PC-9 (cell line): ENCODE measurements at regions not wholly inside any gene's neighbourhood (a gene's known extent, or its start where the extent isn't known, plus 50 kb on each side); places are given as distances from the start of the nearest gene placed in this dataset.

ENCODE experiments used
- BruUV-seq: library from RNA; stranded (reverse); fragments of 400-500 nt; replicated peaks from 2 replicates; lab custom pipeline; 2021; lab: Mats Ljungman, UMichigan
- CTCF ChIA-PET: fragments of 300-600 bp; sonication (Branson Sonifier 250); formaldehyde crosslinking; loops from one replicate; lab custom pipeline; 2022; ENCODE audit warnings: antibody characterized with exemption; lab: Charles Lee
- POLR2A ChIA-PET: fragments of 300-600 bp; sonication (Branson Sonifier 250); formaldehyde crosslinking; loops from one replicate; lab custom pipeline; 2022; ENCODE audit warnings: antibody characterized with exemption; ENCODE audit not compliant: unreplicated experiment; lab: Charles Lee
- DNase-seq, 2 experiments: peaks; one replicate each; pipeline versions ENCODE4 v3.0.0 to v3.0.0-alpha.2; 2015 to 2022; ENCODE audit warnings: mixed read lengths in 1 of 2
- H2AFZ ChIP-seq: fragments of 200-600 bp; sonication (generic); 2 replicates; pipeline ENCODE4 v1.8.1; 2017; ENCODE audit warnings: antibody characterized with exemption
- H3F3A ChIP-seq: fragments of 200-600 bp; sonication (generic); 2 replicates; pipeline ENCODE4 v1.8.1; 2017; ENCODE audit warnings: antibody characterized with exemption, mild to moderate bottlenecking, low read depth; ENCODE audit not compliant: insufficient read depth
- H3K27ac ChIP-seq: fragments of 200-600 bp; sonication (generic); 2 replicates; pipeline ENCODE4 v1.6.1; 2016; ENCODE audit warnings: mixed run types
- H3K27me3 ChIP-seq: fragments of 200-600 bp; sonication (generic); 2 replicates; pipeline ENCODE4 v1.6.1; 2016; ENCODE audit warnings: low read depth, mixed run types; ENCODE audit not compliant: insufficient read depth
- H3K36me3 ChIP-seq: fragments of 200-600 bp; sonication (generic); 2 replicates; pipeline ENCODE4 v1.6.1; 2016; ENCODE audit warnings: low read depth, mixed run types
- H3K4me1 ChIP-seq: fragments of 200-600 bp; sonication (generic); replicated peaks from 2 replicates; pipeline ENCODE4 v1.6.1; 2016; ENCODE audit warnings: mixed run types; ENCODE audit not compliant: insufficient read depth
- H3K4me2 ChIP-seq: fragments of 200-600 bp; sonication (generic); 2 replicates; pipeline ENCODE4 v1.6.1; 2017; ENCODE audit warnings: mixed run types
- H3K4me3 ChIP-seq: fragments of 200-600 bp; sonication (generic); 2 replicates; pipeline ENCODE4 v1.6.1; 2016; ENCODE audit warnings: mixed run types
- H3K79me2 ChIP-seq: fragments of 200-600 bp; sonication (generic); 2 replicates; pipeline ENCODE4 v1.6.1; 2017; ENCODE audit warnings: low read depth, mixed run types
- H3K9me2 ChIP-seq: fragments of 200-600 bp; sonication (generic); 2 replicates; pipeline ENCODE4 v1.8.1; 2017; ENCODE audit warnings: mild to moderate bottlenecking; ENCODE audit not compliant: insufficient read depth
- H3K9me3 ChIP-seq: fragments of 200-600 bp; sonication (generic); 2 replicates; pipeline ENCODE4 v1.8.1; 2016; ENCODE audit warnings: low read depth; ENCODE audit not compliant: insufficient read depth
- H4K20me1 ChIP-seq: fragments of 200-600 bp; sonication (generic); 2 replicates; pipeline ENCODE4 v1.8.1; 2017; ENCODE audit not compliant: insufficient read depth
- CTCF ChIP-seq: fragments of 200-600 bp; sonication (generic); conservative IDR thresholded peaks from 2 replicates; pipeline ENCODE4 v1.6.1; 2017; ENCODE audit warnings: mixed run types, antibody characterized with exemption, mild to moderate bottlenecking, moderate library complexity
- EZH2 ChIP-seq: fragments of 200-600 bp; sonication (generic); IDR thresholded peaks from 2 replicates; pipeline ENCODE4 v1.8.0; 2017; ENCODE audit warnings: antibody characterized with exemption, low read depth
- intact Hi-C: fragments of 100-400 bp; cut with micrococcal nuclease; formaldehyde crosslinking; loops from one replicate; pipeline ENCODE4 v1.10.0; 2022; ENCODE audit not compliant: unreplicated experiment

DNA sequence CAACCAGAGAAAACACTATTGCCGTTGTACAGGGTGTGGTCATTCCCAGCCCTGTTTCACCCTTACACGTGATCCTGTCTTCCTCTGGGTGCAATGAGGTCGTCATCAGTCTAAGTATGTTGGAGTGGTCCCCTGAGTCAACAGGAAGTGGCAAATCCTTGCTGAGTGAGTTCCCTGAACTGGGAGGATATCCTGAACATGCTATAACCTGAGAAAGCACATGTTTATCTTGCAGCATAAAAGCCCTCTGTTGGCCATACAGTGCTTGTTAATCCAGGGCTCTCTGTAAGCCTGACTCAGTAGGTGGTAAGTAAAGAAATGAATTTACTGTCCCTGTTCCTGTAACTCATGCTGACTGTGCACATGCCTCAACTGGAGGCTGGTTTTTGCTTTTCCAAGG is 477.8 kb upstream of the RGMA start:
- no peak for TF ChIP-seq EZH2
- H4K20me1 ChIP-seq, result no peaks in the 10 kb centered on the region
- no peaks in the 10 kb centered on the region for H3K9me3 ChIP-seq
- BruUV-seq, result no TSS peak
- H2AFZ ChIP-seq, result no peak overlapping the region
- no peak overlapping the region for H3K4me2 ChIP-seq
- no peak overlapping the region for H3K27ac ChIP-seq
- no peaks in the 10 kb centered on the region for H3K79me2 ChIP-seq
- no peak overlapping the region for H3K4me3 ChIP-seq
- intact Hi-C loops, result no loop called here
- H3F3A ChIP-seq, result no peaks in the 10 kb centered on the region
- POLR2A ChIA-PET, result no interaction called here
- H3K36me3 ChIP-seq, result no peaks in the 10 kb centered on the region
- H3K9me2 ChIP-seq, result no peaks in the 10 kb centered on the region
- no peak for DNase-seq
- no peaks in the 10 kb centered on the region for H3K4me1 ChIP-seq
- peaks cover 3% of the 10 kb centered on the region; the same call in 1 of the 2 replicates for H3K27me3 ChIP-seq
- CTCF ChIA-PET, result no interaction called here

DNA sequence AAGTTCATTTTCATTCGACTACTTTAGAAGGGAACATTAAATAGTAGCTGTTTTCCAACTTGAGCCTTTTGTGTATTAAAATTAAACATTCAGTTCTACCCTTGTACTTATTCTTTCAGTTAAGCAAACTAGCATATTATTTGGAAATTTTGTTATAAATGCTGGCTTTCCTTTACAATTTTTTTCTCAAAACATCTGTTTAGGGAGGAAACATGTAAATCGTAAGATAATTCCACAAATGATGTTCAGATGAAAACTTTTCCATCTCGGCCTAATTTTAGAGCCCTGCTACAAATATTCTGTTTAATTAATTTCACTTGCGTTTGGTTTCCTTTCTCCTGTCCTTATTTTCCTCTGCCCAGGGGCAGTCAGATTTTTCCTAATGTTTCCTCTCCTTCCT is 476.2 kb upstream of the RGMA start:
- BruUV-seq, result no TSS peak
- ChIA-PET POLR2A (no interaction called here), CTCF (no interaction called here)
- TF ChIP-seq CTCF (no peak), EZH2 (no peak)
- Histone ChIP-seq H3K9me3 (no peaks in the 10 kb centered on the region), H3K27ac (no peak overlapping the region), H3K4me3 (no peak overlapping the region), H2AFZ (no peak overlapping the region), H4K20me1 (no peaks in the 10 kb centered on the region), H3K27me3 (no peaks in the 10 kb centered on the region; the same call in 1 of the 2 replicates), H3K9me2 (no peaks in the 10 kb centered on the region), H3F3A (no peaks in the 10 kb centered on the region), H3K36me3 (no peaks in the 10 kb centered on the region), H3K79me2 (no peaks in the 10 kb centered on the region), H3K4me1 (no peaks in the 10 kb centered on the region), H3K4me2 (no peak overlapping the region)
- intact Hi-C loops, result no loop called here
- no peak for DNase-seq

DNA sequence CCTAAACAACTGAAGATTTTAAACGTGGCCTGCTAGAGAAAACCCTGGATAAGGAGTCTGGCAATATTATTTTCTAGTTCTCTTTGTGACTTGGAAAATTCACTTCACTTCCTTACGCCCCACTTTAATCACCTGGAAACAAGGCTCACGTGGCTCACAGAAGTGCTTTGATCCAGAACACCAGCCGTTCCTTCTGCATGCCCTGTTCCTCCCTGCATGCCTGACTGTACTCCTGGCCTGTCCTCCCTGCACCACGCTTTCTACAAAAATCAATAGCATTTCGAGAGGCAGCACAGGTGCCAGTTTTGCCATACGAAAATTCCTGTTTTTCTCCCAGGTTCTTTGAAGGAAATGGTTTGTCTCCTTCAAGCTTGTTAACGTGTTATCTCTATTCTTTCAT is 474.2 kb upstream of the RGMA start:
- TF ChIP-seq CTCF, result no peak
- no peak for TF ChIP-seq EZH2
- Histone ChIP-seq H3K36me3 (no peaks in the 10 kb centered on the region), H3K4me3 (no peak overlapping the region), H2AFZ (no peak overlapping the region), H3K9me2 (no peaks in the 10 kb centered on the region), H3K4me2 (no peak overlapping the region), H4K20me1 (no peaks in the 10 kb centered on the region), H3F3A (no peaks in the 10 kb centered on the region), H3K79me2 (no peaks in the 10 kb centered on the region), H3K4me1 (no peaks in the 10 kb centered on the region), H3K9me3 (no peaks in the 10 kb centered on the region), H3K27me3 (no peaks in the 10 kb centered on the region), H3K27ac (no peak overlapping the region)
- ChIA-PET POLR2A (no interaction called here), CTCF (no interaction called here)
- no TSS peak for BruUV-seq
- no peak for DNase-seq
- intact Hi-C loops, result no loop called here

DNA sequence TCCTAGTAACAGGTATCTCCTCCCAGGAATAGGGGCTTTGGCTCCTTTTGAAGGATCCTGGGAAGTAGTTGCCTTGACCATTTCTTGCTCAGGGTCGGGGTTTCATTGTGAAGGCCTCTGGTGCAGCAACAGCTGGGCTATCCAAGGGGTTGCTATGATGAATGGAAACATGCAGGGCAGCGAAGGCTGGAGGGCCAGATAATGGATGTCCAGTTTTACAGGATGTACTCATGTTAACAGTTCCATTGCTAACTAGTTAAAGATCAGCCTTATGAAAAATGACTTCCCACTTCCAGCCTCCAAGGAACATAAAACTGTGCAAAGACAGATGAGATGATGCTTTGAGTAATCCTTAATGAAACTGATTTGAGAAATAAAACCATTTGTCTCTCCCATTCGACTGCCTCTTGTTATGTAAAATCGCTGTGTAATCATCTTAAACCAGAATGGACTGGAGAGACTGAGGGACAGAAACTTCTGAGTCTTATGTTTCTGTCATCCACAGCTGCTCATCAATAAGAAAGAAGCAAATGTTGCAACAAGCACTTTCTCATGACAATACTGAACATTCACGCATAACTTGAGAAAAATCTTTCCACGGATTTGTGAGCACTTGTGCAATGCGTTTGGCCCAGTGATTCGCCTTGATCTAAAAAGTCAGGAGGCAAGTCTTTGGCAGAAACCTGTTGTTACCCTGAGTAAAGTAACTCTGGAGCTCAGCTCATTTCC is 473.5 kb upstream of the RGMA start:
- ChIA-PET POLR2A (no interaction called here), CTCF (no interaction called here)
- Histone ChIP-seq H3K9me2 (no peaks in the 10 kb centered on the region), H3K4me3 (no peak overlapping the region), H3K4me2 (no peak overlapping the region), H3K4me1 (no peaks in the 10 kb centered on the region), H3K9me3 (no peaks in the 10 kb centered on the region), H3K27me3 (no peaks in the 10 kb centered on the region), H3K36me3 (no peaks in the 10 kb centered on the region), H3K79me2 (no peaks in the 10 kb centered on the region), H3F3A (no peaks in the 10 kb centered on the region), H4K20me1 (no peaks in the 10 kb centered on the region), H2AFZ (no peak overlapping the region), H3K27ac (no peak overlapping the region)
- BruUV-seq, result no TSS peak
- no peak for DNase-seq
- intact Hi-C loops, result no loop called here
- TF ChIP-seq CTCF, result no peak
- no peak for TF ChIP-seq EZH2
